Tibial nerve (tissue), 4 donors: ENCODE measurements at regions not wholly inside any gene's neighbourhood (a gene's known extent, or its start where the extent isn't known, plus 50 kb on each side); places are given as distances from the start of the nearest gene placed in this dataset.

Source experiments
- DNase-seq, 2 donors: peaks; one replicate each; pipeline ENCODE4 v3.0.0-alpha.2; 2019; ENCODE audit warnings: low spot score in 2 of 2
- H3K27ac ChIP-seq, 4 donors: fragments of 200-600 bp; sonication (generic) in 3 of 4; one replicate each; pipeline ENCODE4 v1.5.1; 2017 to 2019; ENCODE audit warnings: mild to moderate bottlenecking in 1 of 4
- H3K27me3 ChIP-seq, 2 donors: fragments of 200-600 bp; sonication (generic) in 1 of 2; one replicate each; pipeline versions ENCODE4 v1.5.1 to v1.6.0; 2017 to 2019
- H3K36me3 ChIP-seq, 3 donors: fragments of 200-600 bp; sonication (generic); one replicate each; pipeline ENCODE4 v1.5.1; 2018 to 2019
- H3K4me1 ChIP-seq, 4 donors: fragments of 200-600 bp; sonication (generic) in 3 of 4; one replicate each; pipeline ENCODE4 v1.5.1; 2017 to 2019
- H3K4me3 ChIP-seq, 4 donors: fragments of 200-600 bp; sonication (generic) in 3 of 4; one replicate each; pipeline ENCODE4 v1.5.1; 2017 to 2019; ENCODE audit warnings: mild to moderate bottlenecking in 1 of 4, moderate library complexity in 1 of 4
- H3K9me3 ChIP-seq, 4 donors: fragments of 200-600 bp; sonication (generic) in 3 of 4; one replicate each; pipeline ENCODE4 v1.5.1; 2017 to 2019
- CTCF ChIP-seq, 5 experiments: fragments of 200-600 bp in 3 of 5; fragments of 450-650 bp in 2 of 5; sonication (generic) in 3 of 5; IDR thresholded peaks; one replicate each; pipeline ENCODE4 v1.5.1; 2016 to 2019; ENCODE audit warnings: antibody characterized with exemption in 5 of 5, mild to moderate bottlenecking in 3 of 5, moderate library complexity in 2 of 5
- EP300 ChIP-seq, 2 donors: sonication (generic); formaldehyde crosslinking; IDR thresholded peaks; one replicate each; pipeline ENCODE4 v1.6.1; 2017; ENCODE audit warnings: antibody characterized with exemption in 2 of 2, mild to moderate bottlenecking in 1 of 2
- POLR2A ChIP-seq, 2 donors: fragments of 450-650 bp; IDR thresholded peaks; one replicate each; pipeline ENCODE4 v1.6.1; 2017; ENCODE audit warnings: antibody characterized with exemption in 2 of 2, mild to moderate bottlenecking in 2 of 2, moderate library complexity in 2 of 2
- WGBS, 2 donors: methylation state at CpG; one replicate each; pipeline ENCODE4 v1.1.5; 2018; 5-methylcytosine and 5-hydroxymethylcytosine counted together

DNA sequence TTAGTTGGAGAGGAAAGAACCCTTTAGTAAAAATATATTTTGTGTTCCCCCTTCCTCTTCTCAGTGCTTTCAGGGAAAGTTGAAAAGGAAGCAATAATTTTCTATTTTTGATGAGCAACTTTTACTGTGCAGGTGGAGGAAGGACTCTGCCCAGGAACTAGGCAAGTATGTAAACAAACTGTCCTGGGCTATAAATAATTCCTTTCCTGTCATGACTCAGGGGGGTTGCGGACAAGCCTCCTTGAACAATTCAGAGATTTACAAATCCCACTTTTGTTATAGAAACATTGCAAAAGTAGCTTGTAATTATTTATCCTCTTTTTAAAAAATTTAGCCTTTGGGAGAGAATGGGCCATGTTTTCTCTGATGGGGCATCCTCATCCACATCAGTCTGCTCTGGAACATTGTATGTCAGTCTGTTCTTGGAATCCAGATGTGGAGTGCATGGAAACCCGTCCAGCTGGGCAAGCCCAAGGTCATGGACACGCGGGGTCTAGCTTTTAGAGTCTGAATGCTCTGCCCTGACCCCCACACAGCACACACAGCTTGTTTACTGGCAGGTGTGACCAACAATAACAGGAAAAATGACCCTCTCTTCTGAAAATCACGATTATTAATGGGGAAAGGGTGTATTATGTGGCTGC, 127.6 kb downstream of the GADD45G start:
- DNase-seq: no peak
- Histone ChIP-seq H3K36me3 (no peaks in the 10 kb centered on the region), H3K9me3 (no peaks in the 10 kb centered on the region), H3K4me1 (peaks cover 0 to 30% (median 8%) of the 10 kb centered on the region in 4 donors), H3K27ac (peak overlapping the region in 2 of 4 donors; percentile 4 to 15), H3K4me3 (no peak overlapping the region), H3K27me3 (no peaks in the 10 kb centered on the region)
- TF ChIP-seq CTCF (IDR thresholded peaks at IDR 0.05) (no peak), EP300 (IDR thresholded peaks at IDR 0.05) (no peak), POLR2A (IDR thresholded peaks at IDR 0.05) (no peak)
- WGBS, 2 donors: 33 to 47% methylated on average over 5 of the region's 5 CpGs

DNA sequence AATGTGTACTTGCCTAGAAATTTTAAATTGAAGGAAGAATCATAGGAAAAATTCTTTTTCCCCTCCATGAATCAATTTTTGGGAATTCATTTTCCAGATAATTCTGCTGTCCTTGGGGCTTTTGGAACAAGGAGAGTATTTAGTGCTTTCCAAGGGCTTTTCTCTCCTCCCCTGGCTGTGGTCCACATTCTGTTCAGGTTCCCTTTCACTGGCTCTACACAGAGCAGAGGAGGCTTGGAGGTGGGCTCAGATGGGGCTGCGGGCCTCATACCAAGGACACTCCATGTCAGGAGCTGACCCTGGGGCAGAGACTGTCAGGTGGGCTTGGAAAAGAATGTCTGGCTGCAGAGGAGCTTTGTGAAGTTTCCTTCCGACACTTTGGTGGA, 128.1 kb downstream of the GADD45G start:
- Histone ChIP-seq H3K4me1 (peaks cover 0 to 30% (median 8%) of the 10 kb centered on the region in 4 donors), H3K36me3 (no peaks in the 10 kb centered on the region), H3K9me3 (no peaks in the 10 kb centered on the region), H3K27me3 (no peaks in the 10 kb centered on the region), H3K4me3 (no peak overlapping the region), H3K27ac (peak overlapping the region in 2 of 4 donors; percentile 4 to 15)
- 52 to 69% methylated on average over 2 of the region's 2 CpGs for WGBS, 2 donors
- no peak for DNase-seq
- TF ChIP-seq CTCF (IDR thresholded peaks at IDR 0.05) (no peak), EP300 (IDR thresholded peaks at IDR 0.05) (no peak), POLR2A (IDR thresholded peaks at IDR 0.05) (no peak)

DNA sequence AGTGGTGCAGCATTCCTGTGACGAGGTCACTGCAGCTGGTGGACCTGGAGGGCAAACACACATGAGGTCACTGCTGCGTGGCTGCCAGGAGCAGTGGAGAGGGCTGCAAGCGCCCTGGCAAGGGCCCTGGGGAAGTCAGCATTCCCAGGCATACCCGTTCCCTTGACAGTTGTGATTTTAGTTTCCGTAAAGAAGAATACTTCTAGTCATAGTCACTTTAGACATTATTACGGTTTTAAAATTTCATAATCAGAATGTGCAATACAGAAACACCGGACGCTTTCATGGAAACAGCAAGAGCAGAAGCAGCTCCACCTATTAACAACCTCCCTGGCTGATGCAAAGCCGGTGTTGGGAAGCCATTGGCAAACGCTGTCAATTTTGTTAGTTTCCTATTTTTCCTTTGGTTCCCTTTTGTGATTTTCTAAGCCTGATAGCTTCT, 129.8 kb downstream of the GADD45G start:
- no peak for TF ChIP-seq CTCF (IDR thresholded peaks at IDR 0.05)
- no peak for TF ChIP-seq POLR2A (IDR thresholded peaks at IDR 0.05)
- TF ChIP-seq EP300 (IDR thresholded peaks at IDR 0.05): no peak
- no peak for DNase-seq
- Histone ChIP-seq H3K4me3 (no peak overlapping the region), H3K27ac (no peak overlapping the region), H3K4me1 (peaks cover 0 to 30% (median 8%) of the 10 kb centered on the region in 4 donors), H3K36me3 (no peaks in the 10 kb centered on the region), H3K9me3 (no peaks in the 10 kb centered on the region), H3K27me3 (no peaks in the 10 kb centered on the region)
- WGBS, 2 donors: 71 to 79% methylated on average over 10 of the region's 10 CpGs

- Histone ChIP-seq H3K27me3 (no peaks in the 10 kb centered on the region), H3K4me1 (peaks cover 0 to 9% (median under 1%) of the 10 kb centered on the region in 4 donors), H3K9me3 (no peaks in the 10 kb centered on the region), H3K4me3 (no peak overlapping the region), H3K36me3 (no peaks in the 10 kb centered on the region), H3K27ac (no peak overlapping the region)
- no peak for TF ChIP-seq POLR2A (IDR thresholded peaks at IDR 0.05)
- TF ChIP-seq EP300 (IDR thresholded peaks at IDR 0.05): no peak
- TF ChIP-seq CTCF (IDR thresholded peaks at IDR 0.05): no peak
- no peak for DNase-seq
- WGBS, 2 donors: 83 to 87% methylated on average over 11 of the region's 11 CpGs
Measured at GRCh38 chr9:89738137-89738932, 133.5 kb downstream of the GADD45G start.

- WGBS, 2 donors: 70 to 77% methylated on average over 4 of the region's 4 CpGs
- Histone ChIP-seq H3K4me1 (peaks cover 0 to 5% (median 0%) of the 10 kb centered on the region in 4 donors), H3K27me3 (no peaks in the 10 kb centered on the region), H3K9me3 (no peaks in the 10 kb centered on the region), H3K4me3 (no peak overlapping the region), H3K27ac (no peak overlapping the region), H3K36me3 (no peaks in the 10 kb centered on the region)
- TF ChIP-seq EP300 (IDR thresholded peaks at IDR 0.05) (no peak), POLR2A (IDR thresholded peaks at IDR 0.05) (no peak)
- no peak for DNase-seq
Measured at GRCh38 chr9:89739511-89739910, 134.7 kb downstream of the GADD45G start.
